ENCODE measurements at regions not wholly inside any gene's neighbourhood (a gene's known extent, or its start where the extent isn't known, plus 50 kb on each side); places are given as distances from the start of the nearest gene placed in this dataset.

- ChIA-PET CTCF (no interaction called here), POLR2A (interaction anchor here (0.6 kb wide), 1 partner anchor 194 kb away, joined by 4 read pairs; no protein-coding TSS in a partner anchor)
- Mint-ChIP-seq H3K4me1 (peaks cover 34% of the 10 kb centered on the region), H3K27me3 (ENCODE audit: low read depth) (peaks cover 12% of the 10 kb centered on the region), H3K4me3 (no peak overlapping the region), H3K9me3 (peaks cover 67% of the 10 kb centered on the region), H3K27ac (no peak overlapping the region), H3K36me3 (peaks cover 55% of the 10 kb centered on the region)
- no peak for DNase-seq (ENCODE audit: low spot score)
- no peak for ATAC-seq
- TF ChIP-seq TEAD4 (CRISPR knock-in tag; IDR thresholded peaks at IDR 0.05), result no peak
- no peak for TF ChIP-seq CREM (CRISPR knock-in tag; IDR thresholded peaks at IDR 0.05)
- no peak for TF ChIP-seq IRF2 (CRISPR knock-in tag; IDR thresholded peaks at IDR 0.05; ENCODE audit: borderline replicate concordance, low read depth)
- no peak for TF ChIP-seq AFF4 (CRISPR knock-in tag; IDR thresholded peaks at IDR 0.05; ENCODE audit: borderline replicate concordance)
- TF ChIP-seq FOXP4 (CRISPR knock-in tag; IDR thresholded peaks at IDR 0.05), result no peak
- TF ChIP-seq RORB (CRISPR knock-in tag; IDR thresholded peaks at IDR 0.05), result no peak
- no peak for TF ChIP-seq ZNF512 (CRISPR knock-in tag; IDR thresholded peaks at IDR 0.05; ENCODE audit: borderline replicate concordance)
- no peak for TF ChIP-seq FOXJ3 (CRISPR knock-in tag; IDR thresholded peaks at IDR 0.05; ENCODE audit: borderline replicate concordance)
- TF ChIP-seq TCF7 (CRISPR knock-in tag; IDR thresholded peaks at IDR 0.05; ENCODE audit: low read depth), result no peak
- no peak for TF ChIP-seq ATF6 (CRISPR knock-in tag; IDR thresholded peaks at IDR 0.05)
- TF ChIP-seq NFYB (CRISPR knock-in tag; conservative IDR thresholded peaks at IDR 0.05; ENCODE audit: low read depth), result no peak
- no peak for TF ChIP-seq PRRX2 (CRISPR knock-in tag; IDR thresholded peaks at IDR 0.05)
- TF ChIP-seq ZSCAN18 (CRISPR knock-in tag; IDR thresholded peaks at IDR 0.05), result no peak
- TF ChIP-seq ZBTB43 (CRISPR knock-in tag; IDR thresholded peaks at IDR 0.05), result no peak
- TF ChIP-seq HMGXB4 (CRISPR knock-in tag; IDR thresholded peaks at IDR 0.05), result no peak
- no peak for TF ChIP-seq GTF2I (CRISPR knock-in tag; conservative IDR thresholded peaks at IDR 0.05)
- TF ChIP-seq ZNF532 (CRISPR knock-in tag; IDR thresholded peaks at IDR 0.05; ENCODE audit: borderline replicate concordance), result no peak
- TF ChIP-seq MAX (CRISPR knock-in tag; IDR thresholded peaks at IDR 0.05), result no peak
- no peak for TF ChIP-seq ELF4 (CRISPR knock-in tag; IDR thresholded peaks at IDR 0.05; ENCODE audit: low read depth)
Measured at GRCh38 chr4:10962246-10962645, 277.7 kb upstream of the CLNK start.
